Neural cell (in vitro differentiated cells): ENCODE measurements at regions not wholly inside any gene's neighbourhood (a gene's known extent, or its start where the extent isn't known, plus 50 kb on each side); places are given as distances from the start of the nearest gene placed in this dataset.

Experiments
- H2AFZ ChIP-seq: fragments of 200-600, 300-800 bp; sonication (generic), shearing (Covaris generic); 2 replicates; pipeline ENCODE4 v1.6.0; 2014; ENCODE audit warnings: low read depth, mild to moderate bottlenecking, antibody characterized with exemption, low read length, moderate library complexity
- H3F3A ChIP-seq: fragments of 200-600 bp; shearing (Covaris generic); 2 replicates; pipeline ENCODE4 v1.6.1; 2016; ENCODE audit warnings: mild to moderate bottlenecking, moderate library complexity, mixed read lengths, antibody characterized with exemption, low read length; ENCODE audit not compliant: insufficient read depth, poor library complexity, severe bottlenecking
- H3K27ac ChIP-seq: fragments of 200-600, 300-800 bp; sonication (generic), shearing (Covaris generic); 2 replicates; pipeline ENCODE4 v1.5.1; 2014; ENCODE audit warnings: mild to moderate bottlenecking, low read length, moderate library complexity
- H3K27me3 ChIP-seq: fragments of 300-800, 200-600 bp; sonication (generic), shearing (Covaris generic); 2 replicates; pipeline ENCODE4 v1.6.0; 2014; ENCODE audit warnings: mild to moderate bottlenecking, low read depth, low read length, moderate library complexity; ENCODE audit not compliant: insufficient read depth
- H3K36me3 ChIP-seq: fragments of 300-800, 200-600 bp; sonication (generic), shearing (Covaris generic); 2 replicates; pipeline ENCODE4 v1.5.1; 2014; ENCODE audit warnings: mild to moderate bottlenecking, antibody characterized with exemption, low read length, moderate library complexity; ENCODE audit not compliant: insufficient read depth
- H3K4me2 ChIP-seq: fragments of 300-800, 200-600 bp; sonication (generic), shearing (Covaris generic); 2 replicates; pipeline ENCODE4 v1.6.0; 2014; ENCODE audit warnings: mild to moderate bottlenecking, low read length
- H3K4me3 ChIP-seq: fragments of 300-800, 200-600 bp; sonication (generic), shearing (Covaris generic); 2 replicates; pipeline ENCODE4 v1.5.1; 2014; ENCODE audit warnings: mild to moderate bottlenecking, low read length, moderate library complexity
- H3K79me2 ChIP-seq: fragments of 200-600 bp; shearing (Covaris generic); replicated peaks from 2 replicates; pipeline ENCODE4 v1.6.0; 2014; ENCODE audit warnings: mild to moderate bottlenecking, low read length, moderate library complexity; ENCODE audit not compliant: insufficient read depth
- H3K9ac ChIP-seq: fragments of 300-800, 200-600 bp; sonication (generic), shearing (Covaris generic); 2 replicates; pipeline ENCODE4 v1.6.1; 2016; ENCODE audit warnings: mild to moderate bottlenecking, low read length, mixed read lengths
- H3K9me2 ChIP-seq: fragments of 200-600 bp; shearing (Covaris generic); 2 replicates; pipeline ENCODE4 v1.6.1; 2016; ENCODE audit warnings: mild to moderate bottlenecking, low read length, mixed read lengths; ENCODE audit not compliant: insufficient read depth
- H3K9me3 ChIP-seq: fragments of 200-600, 300-800 bp; sonication (generic), shearing (Covaris generic); 2 replicates; pipeline ENCODE4 v1.6.1; 2016; ENCODE audit warnings: mild to moderate bottlenecking, mixed run types, low read length, moderate library complexity, mixed read lengths
- H4K20me1 ChIP-seq: fragments of 200-600 bp; shearing (Covaris generic); 2 replicates; pipeline ENCODE4 v1.6.1; 2016; ENCODE audit warnings: mild to moderate bottlenecking, mixed run types; ENCODE audit not compliant: insufficient read depth
- CTCF ChIP-seq: fragments of 450-650 bp; IDR thresholded peaks from 2 replicates; pipeline ENCODE4 v1.5.1; 2014; ENCODE audit warnings: antibody characterized with exemption, mild to moderate bottlenecking, moderate library complexity; ENCODE audit not compliant: poor library complexity, severe bottlenecking
- EP300 ChIP-seq: fragments of 450-650 bp; conservative IDR thresholded peaks from 2 replicates; pipeline ENCODE4 v1.6.1; 2014; ENCODE audit warnings: antibody characterized with exemption, mild to moderate bottlenecking, moderate library complexity; ENCODE audit not compliant: poor library complexity, severe bottlenecking
- EZH2 ChIP-seq: fragments of 200-600, 300-800 bp; shearing (Covaris generic), sonication (generic); IDR thresholded peaks from 2 replicates; pipeline ENCODE4 v1.6.1; 2014; ENCODE audit warnings: antibody characterized with exemption, low read length, borderline replicate concordance, mild to moderate bottlenecking; ENCODE audit not compliant: insufficient read depth, poor library complexity, severe bottlenecking
- MXI1 ChIP-seq: fragments of 450-650 bp; conservative IDR thresholded peaks from 2 replicates; pipeline ENCODE4 v1.6.1; 2014; ENCODE audit warnings: antibody characterized with exemption, mild to moderate bottlenecking; ENCODE audit not compliant: poor library complexity, severe bottlenecking
- POLR2AphosphoS5 ChIP-seq: IDR thresholded peaks from 2 replicates; pipeline ENCODE4 v1.6.1; 2012
- RAD21 ChIP-seq: fragments of 450-650 bp; conservative IDR thresholded peaks from 2 replicates; pipeline ENCODE4 v1.6.1; 2014; ENCODE audit warnings: antibody characterized with exemption, mild to moderate bottlenecking, moderate library complexity
- REST ChIP-seq: IDR thresholded peaks from 2 replicates; pipeline ENCODE4 v1.6.1; 2012; ENCODE audit warnings: borderline replicate concordance
- SMC3 ChIP-seq: fragments of 450-650 bp; conservative IDR thresholded peaks from 2 replicates; pipeline ENCODE4 v1.6.1; 2014; ENCODE audit warnings: antibody characterized with exemption, mild to moderate bottlenecking, moderate library complexity; ENCODE audit not compliant: poor library complexity
- TAF1 ChIP-seq: IDR thresholded peaks from 2 replicates; pipeline ENCODE4 v1.6.1; 2012; ENCODE audit warnings: low read depth

GRCh38 chr10:78947733-78948132, 121.0 kb upstream of the ZMIZ1 start:
- Histone ChIP-seq H2AFZ (no peak overlapping the region), H3K4me3 (no peak overlapping the region), H3K9me2 (no peaks in the 10 kb centered on the region), H3K9me3 (peaks cover 3% of the 10 kb centered on the region), H3K4me2 (no peak overlapping the region), H3K27me3 (no peaks in the 10 kb centered on the region), H3K79me2 (no peaks in the 10 kb centered on the region), H4K20me1 (no peaks in the 10 kb centered on the region), H3K9ac (no peak overlapping the region), H3K36me3 (no peaks in the 10 kb centered on the region), H3K27ac (no peak overlapping the region), H3F3A (no peaks in the 10 kb centered on the region)
- TF ChIP-seq REST (no peak), EP300 (no peak), SMC3 (no peak), CTCF (no peak), POLR2AphosphoS5 (no peak), MXI1 (no peak), TAF1 (no peak), RAD21 (no peak), EZH2 (no peak)

GRCh38 chr10:78948621-78949030, 120.1 kb upstream of the ZMIZ1 start:
- no peak overlapping the region for H3K27ac ChIP-seq
- H3K9me3 ChIP-seq: no peaks in the 10 kb centered on the region
- H3K4me3 ChIP-seq: no peak overlapping the region
- H4K20me1 ChIP-seq: no peaks in the 10 kb centered on the region
- H3K27me3 ChIP-seq: no peaks in the 10 kb centered on the region
- H3K4me2 ChIP-seq: no peak overlapping the region
- no peaks in the 10 kb centered on the region for H3K36me3 ChIP-seq
- TF ChIP-seq CTCF: no peak
- no peak for TF ChIP-seq EP300
- no peak for TF ChIP-seq MXI1
- TF ChIP-seq POLR2AphosphoS5: no peak
- no peak for TF ChIP-seq SMC3
- no peak for TF ChIP-seq TAF1
- no peak for TF ChIP-seq REST
- TF ChIP-seq EZH2: no peak
- no peak for TF ChIP-seq RAD21
- no peaks in the 10 kb centered on the region for H3K79me2 ChIP-seq
- no peak overlapping the region for H3K9ac ChIP-seq
- H3K9me2 ChIP-seq: no peaks in the 10 kb centered on the region
- H2AFZ ChIP-seq: no peak overlapping the region
- H3F3A ChIP-seq: no peaks in the 10 kb centered on the region
